ENCODE measurements at regions not wholly inside any gene's neighbourhood (a gene's known extent, or its start where the extent isn't known, plus 50 kb on each side); places are given as distances from the start of the nearest gene placed in this dataset.

GRCh38 chr7:26460351-26461085 lies 168.9 kb downstream of the SNX10 start:
- no peak for TF ChIP-seq CEBPB (IDR thresholded peaks at IDR 0.05; ENCODE audit: low read depth, low read length)
- TF ChIP-seq CTCF (conservative IDR thresholded peaks at IDR 0.05; ENCODE audit: low read depth, low read length): no peak
- no peak for TF ChIP-seq MAZ (IDR thresholded peaks at IDR 0.05; ENCODE audit: borderline replicate concordance, low read depth, low read length)
- TF ChIP-seq MXI1 (IDR thresholded peaks at IDR 0.05; ENCODE audit: borderline replicate concordance, low read depth, low read length): no peak
- no peak for TF ChIP-seq RFX5 (IDR thresholded peaks at IDR 0.05; ENCODE audit: low read depth, low read length)
- no peak for TF ChIP-seq NFE2L2 (IDR thresholded peaks at IDR 0.05; ENCODE audit: low read depth, low read length)
- no peak for TF ChIP-seq POLR2A (IDR thresholded peaks at IDR 0.05; ENCODE audit: low read depth, low read length)
